Ascending aorta (tissue), 2 donors: ENCODE measurements at regions not wholly inside any gene's neighbourhood (a gene's known extent, or its start where the extent isn't known, plus 50 kb on each side); places are given as distances from the start of the nearest gene placed in this dataset.

Source experiments
- DNase-seq, 2 donors: peaks; one replicate each; pipeline ENCODE4 v3.0.0-alpha.2; 2019; ENCODE audit warnings: low spot score in 2 of 2
- H3K27ac ChIP-seq, 2 donors: fragments of 200-600 bp; sonication (generic); one replicate each; pipeline ENCODE4 v1.5.1; 2016 to 2017; ENCODE audit warnings: mild to moderate bottlenecking in 1 of 2
- H3K27me3 ChIP-seq: fragments of 200-600 bp; sonication (generic); one replicate; pipeline ENCODE4 v1.5.1; 2017
- H3K36me3 ChIP-seq, 2 donors: fragments of 200-600 bp; sonication (generic); one replicate each; pipeline ENCODE4 v1.5.1; 2016
- H3K4me1 ChIP-seq, 2 donors: fragments of 200-600 bp; sonication (generic); one replicate each; pipeline ENCODE4 v1.5.1; 2016 to 2017; ENCODE audit warnings: mild to moderate bottlenecking in 1 of 2
- H3K4me3 ChIP-seq, 2 donors: fragments of 200-600 bp; sonication (generic); one replicate each; pipeline ENCODE4 v1.5.1; 2016 to 2017; ENCODE audit warnings: mild to moderate bottlenecking in 1 of 2
- H3K9me3 ChIP-seq, 2 donors: fragments of 200-600 bp; sonication (generic); one replicate each; pipeline ENCODE4 v1.5.1; 2016
- intact Hi-C: fragments of 100-400 bp; cut with DNase I; formaldehyde crosslinking; loops from one replicate; pipeline ENCODE4 v1.15.1; 2023
- TF ChIP-seq, protein P1 (sequence below), 3 experiments: fragments of 200-600 bp in 2 of 3; fragments of 450-650 bp in 1 of 3; sonication (generic) in 2 of 3; IDR thresholded peaks; one replicate each; pipeline ENCODE4 v1.5.1; 2016 to 2019; ENCODE audit warnings: antibody characterized with exemption in 3 of 3, mild to moderate bottlenecking in 1 of 3, moderate library complexity in 1 of 3

DNA sequence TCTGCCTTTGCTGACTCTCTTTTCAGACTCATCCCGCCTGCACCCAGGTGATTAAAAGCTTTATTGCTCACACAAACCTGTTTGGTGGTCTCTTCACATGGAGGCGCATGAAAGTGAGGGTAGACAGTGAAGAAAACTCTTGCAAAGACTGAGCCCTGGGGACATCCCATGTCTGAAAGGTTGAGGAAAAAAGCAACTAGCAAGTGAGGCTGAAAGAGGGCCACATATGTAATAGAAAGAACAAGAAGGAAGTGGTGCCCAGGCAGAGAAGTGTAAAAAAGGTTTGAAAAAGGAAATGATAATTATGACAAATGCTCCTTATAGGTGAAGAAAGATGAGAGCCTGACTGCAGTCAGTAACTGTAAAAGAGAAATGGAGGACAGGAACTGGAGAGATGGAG, 115.9 kb upstream of the NEK7 start:
- H3K36me3 ChIP-seq: no peaks in the 10 kb centered on the region

DNA sequence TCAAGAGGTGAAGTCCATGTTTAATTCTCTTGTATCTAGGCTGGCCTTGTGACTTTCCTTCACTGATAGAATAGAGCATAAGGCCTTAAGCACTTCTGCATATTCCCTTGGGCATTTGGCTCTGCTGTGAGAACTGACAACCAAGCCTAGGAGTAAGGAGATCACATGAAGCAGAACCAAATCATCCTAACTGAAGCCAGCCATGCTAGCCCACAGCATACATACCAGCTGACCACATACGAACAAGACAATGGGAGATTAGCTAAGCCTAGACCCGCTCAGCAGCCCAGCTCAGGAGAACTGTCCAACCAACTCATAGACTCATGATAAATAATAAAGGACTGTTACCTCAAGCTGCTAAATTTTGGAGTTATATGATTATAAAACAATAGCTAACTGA, 114.6 kb upstream of the NEK7 start:
- Histone ChIP-seq H3K9me3 (no peaks in the 10 kb centered on the region), H3K27me3 (no peaks in the 10 kb centered on the region), H3K27ac (no peak overlapping the region), H3K4me3 (no peak overlapping the region), H3K4me1 (no peaks in the 10 kb centered on the region), H3K36me3 (no peaks in the 10 kb centered on the region)
- intact Hi-C loops: no loop called here
- TF ChIP-seq, protein P1, sequence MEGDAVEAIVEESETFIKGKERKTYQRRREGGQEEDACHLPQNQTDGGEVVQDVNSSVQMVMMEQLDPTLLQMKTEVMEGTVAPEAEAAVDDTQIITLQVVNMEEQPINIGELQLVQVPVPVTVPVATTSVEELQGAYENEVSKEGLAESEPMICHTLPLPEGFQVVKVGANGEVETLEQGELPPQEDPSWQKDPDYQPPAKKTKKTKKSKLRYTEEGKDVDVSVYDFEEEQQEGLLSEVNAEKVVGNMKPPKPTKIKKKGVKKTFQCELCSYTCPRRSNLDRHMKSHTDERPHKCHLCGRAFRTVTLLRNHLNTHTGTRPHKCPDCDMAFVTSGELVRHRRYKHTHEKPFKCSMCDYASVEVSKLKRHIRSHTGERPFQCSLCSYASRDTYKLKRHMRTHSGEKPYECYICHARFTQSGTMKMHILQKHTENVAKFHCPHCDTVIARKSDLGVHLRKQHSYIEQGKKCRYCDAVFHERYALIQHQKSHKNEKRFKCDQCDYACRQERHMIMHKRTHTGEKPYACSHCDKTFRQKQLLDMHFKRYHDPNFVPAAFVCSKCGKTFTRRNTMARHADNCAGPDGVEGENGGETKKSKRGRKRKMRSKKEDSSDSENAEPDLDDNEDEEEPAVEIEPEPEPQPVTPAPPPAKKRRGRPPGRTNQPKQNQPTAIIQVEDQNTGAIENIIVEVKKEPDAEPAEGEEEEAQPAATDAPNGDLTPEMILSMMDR (IDR thresholded peaks at IDR 0.05): no peak
- DNase-seq: no peak

More for the DNA sequence above, 115.9 kb upstream of the NEK7 start:
- Histone ChIP-seq H3K4me1 (no peaks in the 10 kb centered on the region), H3K9me3 (no peaks in the 10 kb centered on the region), H3K4me3 (no peak overlapping the region), H3K27me3 (no peaks in the 10 kb centered on the region), H3K27ac (no peak overlapping the region)
- no peak for DNase-seq
- intact Hi-C loops: no loop called here
- TF ChIP-seq, protein P1 (IDR thresholded peaks at IDR 0.05): no peak

DNA sequence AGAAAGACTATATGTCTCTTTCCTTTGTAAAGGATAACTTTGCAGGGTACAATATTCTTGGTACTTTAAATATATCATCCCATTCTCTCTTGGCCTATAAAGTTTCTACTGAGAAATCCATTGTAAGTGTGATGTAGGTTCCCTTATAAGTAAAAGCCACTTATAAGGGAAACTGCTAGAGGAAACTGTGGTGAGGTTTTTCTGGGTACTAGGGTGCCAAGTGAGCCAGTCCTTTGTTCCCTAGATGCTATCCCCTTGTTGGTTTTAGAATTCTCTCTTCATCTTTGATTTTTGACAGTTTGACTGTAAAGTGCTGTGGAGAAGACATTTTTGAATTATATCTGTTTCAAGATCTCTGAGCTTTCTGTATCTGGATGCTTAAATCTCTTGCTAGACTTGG, 108.9 kb upstream of the NEK7 start:
- TF ChIP-seq, protein P1 (IDR thresholded peaks at IDR 0.05): no peak
- Histone ChIP-seq H3K27ac (no peak overlapping the region), H3K4me1 (no peaks in the 10 kb centered on the region), H3K36me3 (no peaks in the 10 kb centered on the region), H3K4me3 (no peak overlapping the region), H3K27me3 (no peaks in the 10 kb centered on the region), H3K9me3 (no peaks in the 10 kb centered on the region)
- no peak for DNase-seq
- intact Hi-C loops: no loop called here

DNA sequence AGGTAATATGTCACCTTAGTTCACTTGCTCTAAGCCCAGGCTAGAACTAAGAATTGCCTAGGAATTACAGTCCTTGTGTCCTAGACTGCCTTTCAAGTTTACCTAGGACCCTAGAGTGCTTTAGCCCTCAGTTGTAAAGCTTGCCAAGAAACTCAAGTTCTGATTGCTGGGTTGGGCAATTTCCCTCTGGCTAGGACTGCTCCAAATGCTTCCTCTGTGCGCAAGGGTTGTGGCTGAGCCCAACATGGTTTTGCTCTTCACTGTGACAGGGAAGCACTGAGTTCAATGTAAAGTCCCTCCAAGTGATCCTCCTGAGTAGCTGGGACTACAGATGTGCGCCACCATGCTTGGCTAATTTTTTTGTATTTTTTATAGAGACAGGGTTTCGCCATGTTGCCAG, 102.3 kb upstream of the NEK7 start:
- Histone ChIP-seq H3K27me3 (no peaks in the 10 kb centered on the region), H3K4me1 (no peaks in the 10 kb centered on the region), H3K4me3 (no peak overlapping the region), H3K36me3 (no peaks in the 10 kb centered on the region), H3K9me3 (no peaks in the 10 kb centered on the region), H3K27ac (no peak overlapping the region)
- DNase-seq: no peak
- intact Hi-C loops: no loop called here
- TF ChIP-seq, protein P1 (IDR thresholded peaks at IDR 0.05): no peak

DNA sequence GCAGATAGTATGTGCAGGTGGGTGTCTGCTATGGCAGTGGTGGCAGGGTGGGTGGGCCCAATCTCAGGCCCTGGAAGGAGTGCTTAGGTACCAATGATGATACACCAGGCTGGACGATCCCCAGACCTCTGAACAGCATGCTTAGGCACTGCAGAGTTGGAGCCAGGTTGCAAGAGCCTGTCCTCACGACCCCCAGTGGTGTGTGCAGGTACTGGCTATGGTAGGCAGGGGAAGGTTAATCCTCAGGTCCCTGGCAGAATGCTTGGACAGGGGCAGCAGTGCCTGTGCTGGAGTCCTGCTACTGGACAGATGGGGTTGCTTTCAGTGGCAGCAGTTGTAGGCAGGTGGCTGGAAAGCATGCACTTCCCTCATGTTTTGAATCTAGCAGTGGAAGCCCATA, 100.5 kb upstream of the NEK7 start:
- H3K4me1 ChIP-seq: no peaks in the 10 kb centered on the region
- TF ChIP-seq, protein P1 (IDR thresholded peaks at IDR 0.05): no peak
- intact Hi-C loops: no loop called here
- H3K36me3 ChIP-seq: no peaks in the 10 kb centered on the region
- no peak overlapping the region for H3K4me3 ChIP-seq
- H3K9me3 ChIP-seq: no peaks in the 10 kb centered on the region
- H3K27me3 ChIP-seq: no peaks in the 10 kb centered on the region
- no peak for DNase-seq
- H3K27ac ChIP-seq: no peak overlapping the region

DNA sequence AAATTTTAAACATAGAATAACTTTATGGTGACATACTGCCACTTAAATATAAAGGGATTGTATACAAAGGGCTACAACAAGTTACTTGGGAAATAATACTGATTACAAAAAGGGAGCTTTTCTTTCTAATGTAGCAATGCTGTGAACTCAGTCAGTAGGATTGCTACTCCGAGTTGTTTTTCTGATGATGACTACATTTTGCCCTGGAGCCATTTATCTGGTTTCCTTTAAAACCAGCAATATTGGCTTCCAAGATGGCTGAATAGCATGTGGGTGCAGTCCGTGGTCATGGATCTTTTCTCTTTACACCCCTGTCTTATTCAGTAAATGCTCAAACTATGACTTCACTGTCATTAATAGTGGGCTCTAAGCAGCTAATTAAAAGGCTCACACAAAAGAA, 92.6 kb upstream of the NEK7 start:
- Histone ChIP-seq H3K9me3 (no peaks in the 10 kb centered on the region), H3K36me3 (no peaks in the 10 kb centered on the region), H3K27ac (no peak overlapping the region)

More for the DNA sequence above, 92.6 kb upstream of the NEK7 start:
- TF ChIP-seq, protein P1 (IDR thresholded peaks at IDR 0.05): no peak
- intact Hi-C loops: no loop called here
- H3K4me3 ChIP-seq: no peak overlapping the region
- no peaks in the 10 kb centered on the region for H3K4me1 ChIP-seq
- H3K27me3 ChIP-seq: no peaks in the 10 kb centered on the region
- no peak for DNase-seq
